Osteoblast (primary cell): ENCODE measurements at regions not wholly inside any gene's neighbourhood (a gene's known extent, or its start where the extent isn't known, plus 50 kb on each side); places are given as distances from the start of the nearest gene placed in this dataset.

Experiments used
- DNase-seq: peaks from one replicate; pipeline ENCODE4 v3.0.0; 2011; ENCODE audit warnings: low spot score, mixed read lengths; ENCODE audit not compliant: insufficient read length; ENCODE audit errors: missing footprints
- H2AFZ ChIP-seq: 2 replicates; pipeline ENCODE4 v1.6.0; 2011; ENCODE audit warnings: mild to moderate bottlenecking, low read length
- H3K27ac ChIP-seq: 2 replicates; pipeline ENCODE4 v1.5.1; 2011; ENCODE audit warnings: mild to moderate bottlenecking, low read depth, low read length, moderate library complexity
- H3K27me3 ChIP-seq: 2 replicates; pipeline ENCODE4 v1.6.0; 2012; ENCODE audit warnings: mild to moderate bottlenecking, control low read depth, inconsistent platforms, low read length, moderate library complexity; ENCODE audit not compliant: insufficient read depth
- H3K36me3 ChIP-seq: 2 replicates; pipeline ENCODE4 v1.5.1; 2011; ENCODE audit warnings: mild to moderate bottlenecking, low read length, control low read depth, moderate library complexity; ENCODE audit not compliant: insufficient read depth
- H3K4me1 ChIP-seq: 2 replicates; pipeline ENCODE4 v1.5.1; 2011; ENCODE audit warnings: mild to moderate bottlenecking, low read length, control low read depth, moderate library complexity; ENCODE audit not compliant: insufficient read depth
- H3K4me2 ChIP-seq: 2 replicates; pipeline ENCODE4 v1.6.0; 2011; ENCODE audit warnings: mild to moderate bottlenecking, low read length; ENCODE audit not compliant: insufficient read depth
- H3K4me3 ChIP-seq: fragments of 200-600 bp; sonication (generic); 3 replicates; pipeline ENCODE4 v1.5.1; 2012; ENCODE audit warnings: mild to moderate bottlenecking, low read length, inconsistent platforms; ENCODE audit not compliant: insufficient read depth
- H3K79me2 ChIP-seq: 2 replicates; pipeline ENCODE4 v1.6.0; 2012; ENCODE audit warnings: mild to moderate bottlenecking, low read length, control low read depth, inconsistent platforms; ENCODE audit not compliant: insufficient read depth
- H3K9me3 ChIP-seq: 2 replicates; pipeline ENCODE4 v1.5.1; 2011; ENCODE audit warnings: low read depth, low read length, control low read depth
- H4K20me1 ChIP-seq: 2 replicates; pipeline ENCODE4 v1.6.0; 2012; ENCODE audit warnings: mild to moderate bottlenecking, low read length, control low read depth; ENCODE audit not compliant: insufficient read depth
- CTCF ChIP-seq: IDR thresholded peaks from 2 replicates; pipeline ENCODE4 v1.5.1; 2011; ENCODE audit warnings: mild to moderate bottlenecking, low read depth, low read length, moderate library complexity; ENCODE audit errors: extremely low read depth

GRCh38 chr18:75779910-75780309, 352.4 kb upstream of the SMIM21 start:
- Histone ChIP-seq H3K4me2 (no peak overlapping the region), H3K4me1 (no peaks in the 10 kb centered on the region), H3K36me3 (no peaks in the 10 kb centered on the region), H3K9me3 (no peaks in the 10 kb centered on the region), H2AFZ (no peak overlapping the region), H3K27ac (no peak overlapping the region), H3K4me3 (no peak overlapping the region), H3K27me3 (no peaks in the 10 kb centered on the region), H3K79me2 (no peaks in the 10 kb centered on the region), H4K20me1 (no peaks in the 10 kb centered on the region)
- TF ChIP-seq CTCF: no peak
- DNase-seq: no peak

- no peaks in the 10 kb centered on the region for H3K79me2 ChIP-seq
- no peaks in the 10 kb centered on the region for H4K20me1 ChIP-seq
- H2AFZ ChIP-seq: no peak overlapping the region
- no peaks in the 10 kb centered on the region for H3K9me3 ChIP-seq
- no peaks in the 10 kb centered on the region for H3K36me3 ChIP-seq
- no peak for DNase-seq
- no peak overlapping the region for H3K4me2 ChIP-seq
- H3K27me3 ChIP-seq: no peaks in the 10 kb centered on the region
- no peaks in the 10 kb centered on the region for H3K4me1 ChIP-seq
- no peak for TF ChIP-seq CTCF
- H3K27ac ChIP-seq: no peak overlapping the region
- no peak overlapping the region for H3K4me3 ChIP-seq
Measured at GRCh38 chr18:75779450-75779849, 351.9 kb upstream of the SMIM21 start.

- Histone ChIP-seq H2AFZ (no peak overlapping the region), H3K79me2 (no peaks in the 10 kb centered on the region), H3K9me3 (no peaks in the 10 kb centered on the region), H3K27me3 (no peaks in the 10 kb centered on the region), H4K20me1 (no peaks in the 10 kb centered on the region), H3K36me3 (no peaks in the 10 kb centered on the region), H3K4me3 (no peak overlapping the region), H3K4me2 (no peak overlapping the region), H3K4me1 (no peaks in the 10 kb centered on the region), H3K27ac (no peak overlapping the region)
- no peak for TF ChIP-seq CTCF
- DNase-seq: no peak
Measured at GRCh38 chr18:75777630-75778029, 350.1 kb upstream of the SMIM21 start.

GRCh38 chr18:75775121-75775520, 347.6 kb upstream of the SMIM21 start:
- no peak overlapping the region for H2AFZ ChIP-seq
- H3K4me2 ChIP-seq: no peak overlapping the region
- TF ChIP-seq CTCF: no peak
- H3K9me3 ChIP-seq: no peaks in the 10 kb centered on the region
- DNase-seq: no peak
- no peak overlapping the region for H3K4me3 ChIP-seq
- no peak overlapping the region for H3K27ac ChIP-seq
- H3K79me2 ChIP-seq: no peaks in the 10 kb centered on the region
- H4K20me1 ChIP-seq: no peaks in the 10 kb centered on the region
- no peaks in the 10 kb centered on the region for H3K36me3 ChIP-seq
- no peaks in the 10 kb centered on the region for H3K27me3 ChIP-seq
- no peaks in the 10 kb centered on the region for H3K4me1 ChIP-seq
